Activated CD8-positive, alpha-beta T cell treated with anti-CD3 and anti-CD28 coated beads for 36 hours (primary cell): ENCODE measurements at regions not wholly inside any gene's neighbourhood (a gene's known extent, or its start where the extent isn't known, plus 50 kb on each side); places are given as distances from the start of the nearest gene placed in this dataset.

Experiments
- ATAC-seq: fragments of 200-7000 bp; cut with Tn5 transposase; one replicate; pipeline ENCODE4 v1.10.0; 2021; ENCODE audit warnings: mild to moderate bottlenecking, moderate library complexity
- CTCF ChIA-PET: fragments of 350-600 bp; sonication (Branson Sonifier 250); formaldehyde crosslinking; loops from one replicate; lab custom pipeline; 2021; ENCODE audit warnings: antibody characterized with exemption; lab: Charles Lee
- POLR2A ChIA-PET: fragments of 350-600 bp; sonication (Branson Sonifier 250); formaldehyde crosslinking; loops from one replicate; lab custom pipeline; 2021; ENCODE audit warnings: antibody characterized with exemption; lab: Charles Lee
- DNase-seq: peaks from one replicate; pipeline ENCODE4 v3.0.0-alpha.2; 2020
- H3K27ac Mint-ChIP-seq: one replicate; pipeline ENCODE4 v1.8.0; 2021; ENCODE audit warnings: mild to moderate bottlenecking, mixed read lengths
- H3K27me3 Mint-ChIP-seq: one replicate; pipeline ENCODE4 v1.8.0; 2021; ENCODE audit warnings: mixed read lengths
- H3K36me3 Mint-ChIP-seq: one replicate; pipeline ENCODE4 v1.8.0; 2021; ENCODE audit warnings: low read depth, mixed read lengths
- H3K4me1 Mint-ChIP-seq: one replicate; pipeline ENCODE4 v1.8.0; 2021; ENCODE audit warnings: low read depth, mixed read lengths
- H3K4me3 Mint-ChIP-seq: one replicate; pipeline ENCODE4 v1.8.0; 2021; ENCODE audit warnings: mild to moderate bottlenecking, moderate library complexity, mixed read lengths
- H3K9me3 Mint-ChIP-seq: one replicate; pipeline ENCODE4 v1.8.0; 2021; ENCODE audit warnings: mixed read lengths
- intact Hi-C: fragments of 100-400 bp; cut with micrococcal nuclease; formaldehyde crosslinking; loops from one replicate; pipeline ENCODE4 v1.10.0; 2022
- TF ChIP-seq, protein P1 (sequence below): fragments of 200-600 bp; IDR thresholded peaks from one replicate; pipeline ENCODE4 v1.8.0; 2022; ENCODE audit warnings: antibody characterized with exemption, mild to moderate bottlenecking

DNA sequence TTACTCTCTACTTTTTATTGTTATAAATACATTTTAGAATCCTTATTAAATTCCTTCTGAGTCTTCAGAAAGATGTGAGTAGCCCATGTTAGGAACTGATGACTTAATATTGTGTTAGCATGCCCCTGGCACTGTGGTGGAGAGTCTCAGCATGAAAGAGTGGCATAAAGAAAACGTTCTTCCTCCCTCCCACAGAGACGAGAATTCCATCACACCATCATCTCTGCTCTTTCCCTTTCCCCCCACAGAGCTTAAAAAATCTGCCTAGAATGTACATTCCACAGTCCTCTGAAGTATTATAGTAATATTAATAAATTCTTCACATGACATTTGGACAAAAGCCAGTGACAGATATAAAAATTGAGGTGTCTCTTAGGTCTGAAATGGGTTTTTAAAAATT lies 117.8 kb upstream of the DKK2 start:
- Mint-ChIP-seq H3K27ac (no peak overlapping the region), H3K9me3 (no peaks in the 10 kb centered on the region), H3K4me1 (no peaks in the 10 kb centered on the region), H3K36me3 (no peaks in the 10 kb centered on the region), H3K4me3 (no peak overlapping the region), H3K27me3 (no peaks in the 10 kb centered on the region)
- intact Hi-C loops: no loop called here
- TF ChIP-seq, protein P1, sequence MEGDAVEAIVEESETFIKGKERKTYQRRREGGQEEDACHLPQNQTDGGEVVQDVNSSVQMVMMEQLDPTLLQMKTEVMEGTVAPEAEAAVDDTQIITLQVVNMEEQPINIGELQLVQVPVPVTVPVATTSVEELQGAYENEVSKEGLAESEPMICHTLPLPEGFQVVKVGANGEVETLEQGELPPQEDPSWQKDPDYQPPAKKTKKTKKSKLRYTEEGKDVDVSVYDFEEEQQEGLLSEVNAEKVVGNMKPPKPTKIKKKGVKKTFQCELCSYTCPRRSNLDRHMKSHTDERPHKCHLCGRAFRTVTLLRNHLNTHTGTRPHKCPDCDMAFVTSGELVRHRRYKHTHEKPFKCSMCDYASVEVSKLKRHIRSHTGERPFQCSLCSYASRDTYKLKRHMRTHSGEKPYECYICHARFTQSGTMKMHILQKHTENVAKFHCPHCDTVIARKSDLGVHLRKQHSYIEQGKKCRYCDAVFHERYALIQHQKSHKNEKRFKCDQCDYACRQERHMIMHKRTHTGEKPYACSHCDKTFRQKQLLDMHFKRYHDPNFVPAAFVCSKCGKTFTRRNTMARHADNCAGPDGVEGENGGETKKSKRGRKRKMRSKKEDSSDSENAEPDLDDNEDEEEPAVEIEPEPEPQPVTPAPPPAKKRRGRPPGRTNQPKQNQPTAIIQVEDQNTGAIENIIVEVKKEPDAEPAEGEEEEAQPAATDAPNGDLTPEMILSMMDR: no peak
- DNase-seq (no peak), ATAC-seq (no peak)
- CTCF ChIA-PET: no interaction called here
- POLR2A ChIA-PET: no interaction called here

DNA sequence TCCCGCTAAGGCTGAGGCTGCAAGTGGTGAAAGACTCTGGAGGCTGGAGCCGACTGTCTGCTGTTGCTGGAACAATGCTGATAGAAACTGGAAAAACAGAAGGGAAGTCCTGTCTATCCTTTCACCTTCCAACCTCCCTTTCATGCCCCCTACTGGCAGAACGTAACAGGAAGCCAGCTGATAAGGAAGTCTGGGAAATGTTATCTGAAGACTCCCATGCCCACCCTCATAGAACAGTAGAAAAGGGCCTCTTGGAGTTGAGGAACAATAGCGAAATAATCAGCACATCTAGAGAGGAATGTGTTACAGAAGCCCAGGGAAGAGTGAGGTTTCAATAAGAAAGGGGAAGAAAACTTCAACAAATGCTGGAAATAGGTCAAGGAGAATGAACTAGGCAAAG lies 117.1 kb upstream of the DKK2 start:
- Mint-ChIP-seq H3K27me3 (no peaks in the 10 kb centered on the region), H3K4me1 (no peaks in the 10 kb centered on the region), H3K9me3 (no peaks in the 10 kb centered on the region), H3K36me3 (no peaks in the 10 kb centered on the region), H3K4me3 (no peak overlapping the region), H3K27ac (no peak overlapping the region)
- ATAC-seq (no peak), DNase-seq (no peak)
- TF ChIP-seq, protein P1: no peak
- ChIA-PET CTCF (no interaction called here), POLR2A (no interaction called here)
- intact Hi-C loops: no loop called here

DNA sequence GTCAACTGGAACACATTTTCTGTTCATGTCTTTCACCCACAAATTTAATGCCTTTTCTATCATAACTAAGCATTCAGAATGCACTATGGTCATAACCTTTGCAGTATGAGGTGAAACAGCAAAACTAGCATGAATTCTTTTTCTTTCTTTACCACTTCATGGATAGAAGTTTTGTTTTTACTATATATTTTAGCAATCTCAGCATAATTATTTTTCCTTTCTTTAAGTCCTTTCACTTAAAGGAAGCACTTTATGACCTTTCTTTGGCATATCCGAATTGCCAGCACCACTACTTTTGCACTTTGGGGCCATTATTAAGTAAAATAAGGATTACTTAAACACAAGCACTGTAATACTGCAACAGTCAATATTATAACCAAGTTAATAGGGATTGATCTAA lies 115.1 kb upstream of the DKK2 start:
- CTCF ChIA-PET: no interaction called here
- intact Hi-C loops: no loop called here
- Mint-ChIP-seq H3K9me3 (no peaks in the 10 kb centered on the region), H3K27ac (no peak overlapping the region), H3K36me3 (no peaks in the 10 kb centered on the region), H3K4me3 (no peak overlapping the region), H3K27me3 (no peaks in the 10 kb centered on the region), H3K4me1 (no peaks in the 10 kb centered on the region)
- POLR2A ChIA-PET: no interaction called here
- TF ChIP-seq, protein P1: no peak
- no peak for DNase-seq
- ATAC-seq: no peak

DNA sequence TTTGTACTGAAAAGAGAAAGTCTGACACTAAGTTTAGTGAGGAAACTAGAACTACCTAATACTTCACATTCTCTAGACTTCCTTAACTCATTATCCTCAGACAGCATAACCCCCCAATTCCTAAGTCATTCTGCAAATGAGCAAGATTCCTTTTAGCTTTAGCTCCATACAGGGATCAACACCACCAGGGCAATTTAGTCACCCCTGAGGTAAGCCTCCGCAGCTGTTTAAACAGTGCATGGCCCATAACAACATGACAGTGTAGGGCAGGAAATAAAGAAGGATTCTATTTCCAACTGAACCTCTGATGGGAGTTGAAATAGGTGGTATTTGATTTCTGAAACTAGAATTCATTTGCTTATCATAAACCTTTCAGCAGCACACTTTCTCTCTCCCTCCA lies 112.8 kb upstream of the DKK2 start:
- no peak overlapping the region for H3K27ac Mint-ChIP-seq
- peaks cover 2% of the 10 kb centered on the region for H3K9me3 Mint-ChIP-seq
- H3K36me3 Mint-ChIP-seq: no peaks in the 10 kb centered on the region
- ChIA-PET POLR2A (no interaction called here), CTCF (no interaction called here)
- ATAC-seq (no peak), DNase-seq (no peak)
- TF ChIP-seq, protein P1: no peak
- intact Hi-C loops: no loop called here
- no peak overlapping the region for H3K4me3 Mint-ChIP-seq
- H3K27me3 Mint-ChIP-seq: no peaks in the 10 kb centered on the region
- H3K4me1 Mint-ChIP-seq: no peaks in the 10 kb centered on the region

DNA sequence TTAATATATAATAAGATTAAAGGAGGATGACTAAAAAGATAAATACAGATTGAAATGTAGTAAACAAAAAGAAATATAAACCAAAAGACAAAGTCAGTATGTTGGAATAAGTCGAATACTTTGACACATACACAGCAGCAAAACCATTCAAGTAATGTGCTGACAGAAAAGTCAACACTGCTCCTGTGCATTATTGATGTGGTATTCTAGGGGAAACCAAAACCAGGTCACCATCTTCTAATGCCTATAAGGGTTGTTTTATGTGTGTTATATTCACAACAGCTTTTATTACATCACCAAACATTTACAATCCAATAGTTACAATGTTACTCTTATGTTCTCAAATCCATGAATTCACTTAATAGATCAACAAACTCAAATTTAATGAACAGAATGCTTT lies 111.8 kb upstream of the DKK2 start:
- ChIA-PET POLR2A (no interaction called here), CTCF (no interaction called here)
- intact Hi-C loops: no loop called here
- TF ChIP-seq, protein P1: no peak
- Mint-ChIP-seq H3K4me3 (no peak overlapping the region), H3K27ac (no peak overlapping the region), H3K27me3 (no peaks in the 10 kb centered on the region), H3K4me1 (no peaks in the 10 kb centered on the region), H3K9me3 (peaks cover 2% of the 10 kb centered on the region), H3K36me3 (no peaks in the 10 kb centered on the region)
- DNase-seq (no peak), ATAC-seq (no peak)
